NCI-H1048 (cell line): ENCODE measurements at regions not wholly inside any gene's neighbourhood (a gene's known extent, or its start where the extent isn't known, plus 50 kb on each side); places are given as distances from the start of the nearest gene placed in this dataset.
"Not testable (repeated sequence)": the region's sequence is repeated elsewhere in the genome, so short reads cannot be mapped to it uniquely, and the experiment has no call there.

Source experiments
- DNase-seq: peaks from one replicate; lab custom pipeline; 2025; lab: John Stamatoyannopoulos, UW

GRCh38 chr12:14213542-14213941 is 151.9 kb upstream of the ATF7IP start:
- no peak for DNase-seq

- no peak for DNase-seq
Observed at GRCh38 chr12:14214495-14214894, 151.0 kb upstream of the ATF7IP start.

GRCh38 chr12:14215949-14216348 is 149.5 kb upstream of the ATF7IP start:
- not testable (repeated sequence) for DNase-seq

- no peak for DNase-seq
Observed at GRCh38 chr12:14216405-14217294, 148.8 kb upstream of the ATF7IP start.

GRCh38 chr12:14219156-14219555 is 146.3 kb upstream of the ATF7IP start:
- no peak for DNase-seq

GRCh38 chr12:14219670-14220069 is 145.8 kb upstream of the ATF7IP start:
- DNase-seq: not testable (repeated sequence)

GRCh38 chr12:14225064-14225463 is 140.4 kb upstream of the ATF7IP start:
- no peak for DNase-seq

GRCh38 chr12:14235176-14235575 is 130.3 kb upstream of the ATF7IP start:
- not testable (repeated sequence) for DNase-seq

- not testable (repeated sequence) for DNase-seq
Observed at GRCh38 chr12:14236641-14237040, 128.8 kb upstream of the ATF7IP start.

GRCh38 chr12:14238221-14238792 is 127.2 kb upstream of the ATF7IP start:
- DNase-seq: no peak

GRCh38 chr12:14239350-14239934 is 126.0 kb upstream of the ATF7IP start:
- DNase-seq: no peak

GRCh38 chr12:14239935-14240872 is 125.3 kb upstream of the ATF7IP start:
- DNase-seq: no peak

GRCh38 chr12:14240873-14241220 is 124.6 kb upstream of the ATF7IP start:
- DNase-seq: no peak

- DNase-seq: not testable (repeated sequence)
Observed at GRCh38 chr12:14242825-14243224, 122.7 kb upstream of the ATF7IP start.

GRCh38 chr12:14243941-14244340 is 121.5 kb upstream of the ATF7IP start:
- no peak for DNase-seq

GRCh38 chr12:14244876-14245669 is 120.4 kb upstream of the ATF7IP start:
- DNase-seq: no peak

- DNase-seq: no peak
Observed at GRCh38 chr12:14247166-14247565, 118.3 kb upstream of the ATF7IP start.

- DNase-seq: no peak
Observed at GRCh38 chr12:14249368-14249767, 116.1 kb upstream of the ATF7IP start.

GRCh38 chr12:14252697-14253096 is 112.8 kb upstream of the ATF7IP start:
- DNase-seq: no peak

- DNase-seq: no peak
Observed at GRCh38 chr12:14253496-14253895, 112.0 kb upstream of the ATF7IP start.

GRCh38 chr12:14254781-14255180 is 110.7 kb upstream of the ATF7IP start:
- no peak for DNase-seq
